H1 (cell line): ENCODE measurements at regions not wholly inside any gene's neighbourhood (a gene's known extent, or its start where the extent isn't known, plus 50 kb on each side); places are given as distances from the start of the nearest gene placed in this dataset.

ENCODE experiments used
- CTCF ChIA-PET: fragments of 300-600 bp; sonication (Branson Sonifier 250); formaldehyde crosslinking; loops from one replicate; lab custom pipeline; 2021; ENCODE audit not compliant: partially characterized antibody; lab: Charles Lee
- POLR2A ChIA-PET: fragments of 300-600 bp; sonication (Branson Sonifier 250); formaldehyde crosslinking; loops from one replicate; lab custom pipeline; 2021; ENCODE audit warnings: inconsistent platforms; ENCODE audit not compliant: partially characterized antibody; lab: Charles Lee
- DNase-seq, 2 experiments: peaks; one replicate each; pipeline versions ENCODE4 v3.0.0 to v3.0.0-alpha.2; 2010 to 2022; ENCODE audit warnings: low spot score in 2 of 2, low read depth in 1 of 2, mixed read lengths in 1 of 2
- FAIRE-seq: peaks from 2 replicates; lab custom pipeline; 2011; peaks lifted over from hg19 to GRCh38; lab: Jason Lieb, UNC
- H2AFZ ChIP-seq: 2 replicates; pipeline ENCODE4 v1.8.1; 2012; ENCODE audit warnings: low read length, inconsistent platforms
- H2AK5ac ChIP-seq: 2 replicates; pipeline ENCODE4 v1.6.1; 2013; ENCODE audit warnings: low read depth, low read length
- H2BK120ac ChIP-seq: replicated peaks from 2 replicates; pipeline ENCODE3; 2013; ENCODE audit warnings: low read depth, low read length, inconsistent platforms
- H2BK12ac ChIP-seq: 2 replicates; pipeline ENCODE4 v1.6.1; 2013; ENCODE audit warnings: low read depth, low read length
- H2BK15ac ChIP-seq: 2 replicates; pipeline ENCODE4 v1.6.1; 2013; ENCODE audit warnings: low read length
- H2BK20ac ChIP-seq: 2 replicates; pipeline ENCODE4 v1.6.1; 2013; ENCODE audit warnings: low read length
- H2BK5ac ChIP-seq: 2 replicates; pipeline ENCODE4 v1.6.1; 2013; ENCODE audit warnings: low read depth, low read length
- H3K14ac ChIP-seq: 2 replicates; pipeline ENCODE4 v1.6.1; 2013; ENCODE audit warnings: inconsistent platforms; ENCODE audit not compliant: insufficient read length
- H3K18ac ChIP-seq: 2 replicates; pipeline ENCODE4 v1.6.1; 2013; ENCODE audit warnings: low read length; ENCODE audit errors: extremely low read depth
- H3K23ac ChIP-seq: 2 replicates; pipeline ENCODE4 v1.6.1; 2013; ENCODE audit warnings: inconsistent platforms; ENCODE audit not compliant: insufficient read length
- H3K23me2 ChIP-seq: 2 replicates; pipeline ENCODE4 v1.6.1; 2013; ENCODE audit warnings: low read depth, low read length
- H3K27ac ChIP-seq: 2 replicates; pipeline ENCODE4 v1.6.1; 2011; ENCODE audit warnings: low read depth, low read length, inconsistent platforms
- H3K27me3 ChIP-seq, 4 experiments: replicated peaks in 1 of 4; 1 replicate in 1 of 4; 2 replicates in 3 of 4; pipeline versions ENCODE4 v1.6.1 to v1.8.1; 2011 to 2013; ENCODE audit warnings: low read length in 3 of 4, mild to moderate bottlenecking in 3 of 4, inconsistent platforms in 2 of 4, mixed read lengths in 2 of 4, moderate library complexity in 1 of 4; ENCODE audit not compliant: control insufficient read depth in 3 of 4, insufficient read depth in 3 of 4; ENCODE audit errors: extremely low read depth in 1 of 4
- H3K36me3 ChIP-seq, 4 experiments: 2 replicates each; pipeline versions ENCODE4 v1.6.1 to v1.8.1; 2011 to 2013; ENCODE audit warnings: mild to moderate bottlenecking in 4 of 4, low read length in 3 of 4, moderate library complexity in 2 of 4, control low read depth in 1 of 4, inconsistent platforms in 1 of 4; ENCODE audit not compliant: insufficient read depth in 4 of 4, control insufficient read depth in 2 of 4
- H3K4ac ChIP-seq: replicated peaks from 2 replicates; pipeline ENCODE3; 2013; ENCODE audit warnings: low read length, low read depth, mixed read lengths, inconsistent platforms; ENCODE audit not compliant: insufficient read length
- H3K4me1 ChIP-seq, 4 experiments: replicated peaks in 1 of 4; 1 replicate in 1 of 4; 2 replicates in 3 of 4; pipeline versions ENCODE4 v1.6.1 to v1.8.1; 2011 to 2013; ENCODE audit warnings: low read length in 3 of 4, inconsistent platforms in 2 of 4, mixed read lengths in 1 of 4; ENCODE audit not compliant: insufficient read depth in 4 of 4, control insufficient read depth in 3 of 4
- H3K4me2 ChIP-seq, 2 experiments: 2 replicates each; pipeline versions ENCODE4 v1.6.1 to v1.8.1; 2011 to 2013; ENCODE audit warnings: low read depth in 2 of 2, low read length in 2 of 2, control low read depth in 1 of 2, inconsistent platforms in 1 of 2, mild to moderate bottlenecking in 1 of 2; ENCODE audit not compliant: insufficient read depth in 1 of 2
- H3K4me3 ChIP-seq, 4 experiments: fragments of 200-600, 300-600 bp in 1 of 4; sonication (generic), shearing (Covaris generic), sonication (Bioruptor Twin) in 1 of 4; 2 replicates each; pipeline versions ENCODE4 v1.5.1 to v1.8.1; 2011 to 2016; ENCODE audit warnings: low read length in 4 of 4, low read depth in 3 of 4, control low read depth in 2 of 4, inconsistent platforms in 2 of 4, mild to moderate bottlenecking in 2 of 4, mixed read lengths in 1 of 4, moderate library complexity in 1 of 4; ENCODE audit not compliant: insufficient read depth in 2 of 4; ENCODE audit errors: extremely low read depth in 1 of 4
- H3K56ac ChIP-seq: replicated peaks from 2 replicates; pipeline ENCODE3; 2013; ENCODE audit warnings: low read depth, mild to moderate bottlenecking, mixed read lengths, low read length, inconsistent platforms; ENCODE audit not compliant: insufficient read length
- H3K79me1 ChIP-seq: 2 replicates; pipeline ENCODE4 v1.6.1; 2013; ENCODE audit warnings: low read depth, low read length, control low read depth
- H3K79me2 ChIP-seq, 2 experiments: 2 replicates each; pipeline versions ENCODE4 v1.6.1 to v1.8.1; 2012 to 2013; ENCODE audit warnings: low read length in 2 of 2, mild to moderate bottlenecking in 2 of 2, inconsistent platforms in 1 of 2; ENCODE audit not compliant: insufficient read depth in 2 of 2, control insufficient read depth in 1 of 2
- H3K9ac ChIP-seq, 4 experiments: replicated peaks in 1 of 4; 1 replicate in 1 of 4; 2 replicates in 3 of 4; pipeline versions ENCODE4 v1.6.1 to v1.8.1; 2011 to 2013; ENCODE audit warnings: low read depth in 3 of 4, low read length in 3 of 4, control low read depth in 2 of 4, mild to moderate bottlenecking in 2 of 4, moderate library complexity in 2 of 4, inconsistent platforms in 1 of 4; ENCODE audit errors: extremely low read depth in 1 of 4
- H3K9me3 ChIP-seq, 2 experiments: 2 replicates each; pipeline versions ENCODE4 v1.6.1 to v1.8.1; 2012 to 2013; ENCODE audit warnings: mild to moderate bottlenecking in 2 of 2, moderate library complexity in 2 of 2, control low read depth in 1 of 2, inconsistent platforms in 1 of 2, low read depth in 1 of 2, low read length in 1 of 2, mixed read lengths in 1 of 2; ENCODE audit not compliant: insufficient read depth in 2 of 2
- H4K20me1 ChIP-seq, 2 experiments: replicated peaks in 1 of 2; 2 replicates each; pipeline versions ENCODE3 to v1.8.1; 2011 to 2013; ENCODE audit warnings: inconsistent platforms in 2 of 2, low read length in 2 of 2, mild to moderate bottlenecking in 1 of 2; ENCODE audit not compliant: insufficient read depth in 2 of 2, control insufficient read depth in 1 of 2
- H4K5ac ChIP-seq: 2 replicates; pipeline ENCODE4 v1.6.1; 2013; ENCODE audit warnings: low read length, low read depth, mixed read lengths, inconsistent platforms; ENCODE audit not compliant: insufficient read length
- H4K8ac ChIP-seq: 2 replicates; pipeline ENCODE4 v1.8.0; 2013; ENCODE audit warnings: mild to moderate bottlenecking, moderate library complexity, low read length, inconsistent platforms; ENCODE audit not compliant: insufficient read depth; ENCODE audit errors: extremely low read depth
- H4K91ac ChIP-seq: replicated peaks from 2 replicates; pipeline ENCODE3; 2013; ENCODE audit warnings: low read length, mixed read lengths, inconsistent platforms; ENCODE audit not compliant: insufficient read length
- CHD2 ChIP-seq: IDR thresholded peaks from 2 replicates; pipeline ENCODE4 v1.6.1; 2012; ENCODE audit warnings: low read length, improper control_type of control experiment
- JUND ChIP-seq: IDR thresholded peaks from 2 replicates; pipeline ENCODE4 v1.6.1; 2011; ENCODE audit warnings: mild to moderate bottlenecking, improper control_type of control experiment, low read length
- MAFK ChIP-seq: IDR thresholded peaks from 2 replicates; pipeline ENCODE4 v1.6.1; 2012; ENCODE audit warnings: low read depth, mild to moderate bottlenecking, improper control_type of control experiment, low read length
- POLR2A ChIP-seq, 2 experiments: IDR thresholded peaks; 1 replicate in 1 of 2; 2 replicates in 1 of 2; pipeline ENCODE4 v1.6.1; 2011; ENCODE audit warnings: low read depth in 2 of 2, low read length in 2 of 2, mild to moderate bottlenecking in 2 of 2; ENCODE audit errors: control extremely low read depth in 1 of 2
- RXRA ChIP-seq: IDR thresholded peaks from 2 replicates; pipeline ENCODE4 v1.6.1; 2011; ENCODE audit warnings: low read depth, mild to moderate bottlenecking, low read length, moderate library complexity; ENCODE audit not compliant: insufficient read depth
- SAP30 ChIP-seq: fragments of 300-600 bp; sonication (generic); IDR thresholded peaks from 2 replicates; pipeline ENCODE4 v1.7.1; 2012; ENCODE audit warnings: low read length, moderate library complexity, mild to moderate bottlenecking, inconsistent platforms; ENCODE audit not compliant: insufficient read depth, insufficient replicate concordance
- SP1 ChIP-seq: IDR thresholded peaks from 2 replicates; pipeline ENCODE4 v1.6.1; 2011; ENCODE audit warnings: low read depth, low read length
- SP4 ChIP-seq: IDR thresholded peaks from 2 replicates; pipeline ENCODE4 v1.6.1; 2012; ENCODE audit warnings: low read length, inconsistent platforms
- SUZ12 ChIP-seq: fragments of 200-600 bp; sonication (generic); IDR thresholded peaks from 2 replicates; pipeline ENCODE4 v1.6.1; 2012; ENCODE audit warnings: mild to moderate bottlenecking, inconsistent platforms, low read length, moderate library complexity, mixed read lengths
- TCF12 ChIP-seq: IDR thresholded peaks from 2 replicates; pipeline ENCODE4 v1.6.1; 2011; ENCODE audit warnings: low read depth, mild to moderate bottlenecking, low read length
- WGBS, 2 experiments: shearing (Covaris generic) in 1 of 2; methylation state at CpG; one replicate each; pipeline versions ENCODE4 v1.1.6 to v1.1.7; 2013 to 2015; ENCODE audit warnings: low lambda C conversion rate in 2 of 2, mixed read lengths in 2 of 2, inconsistent platforms in 1 of 2, low coverage in 1 of 2, missing lambda C conversion rate in 1 of 2; ENCODE audit not compliant: insufficient replicate concordance in 2 of 2, insufficient coverage in 1 of 2, insufficient read length in 1 of 2; ENCODE audit errors: extremely low coverage in 1 of 2, missing lambda C conversion rate in 1 of 2; 5-methylcytosine and 5-hydroxymethylcytosine counted together

DNA sequence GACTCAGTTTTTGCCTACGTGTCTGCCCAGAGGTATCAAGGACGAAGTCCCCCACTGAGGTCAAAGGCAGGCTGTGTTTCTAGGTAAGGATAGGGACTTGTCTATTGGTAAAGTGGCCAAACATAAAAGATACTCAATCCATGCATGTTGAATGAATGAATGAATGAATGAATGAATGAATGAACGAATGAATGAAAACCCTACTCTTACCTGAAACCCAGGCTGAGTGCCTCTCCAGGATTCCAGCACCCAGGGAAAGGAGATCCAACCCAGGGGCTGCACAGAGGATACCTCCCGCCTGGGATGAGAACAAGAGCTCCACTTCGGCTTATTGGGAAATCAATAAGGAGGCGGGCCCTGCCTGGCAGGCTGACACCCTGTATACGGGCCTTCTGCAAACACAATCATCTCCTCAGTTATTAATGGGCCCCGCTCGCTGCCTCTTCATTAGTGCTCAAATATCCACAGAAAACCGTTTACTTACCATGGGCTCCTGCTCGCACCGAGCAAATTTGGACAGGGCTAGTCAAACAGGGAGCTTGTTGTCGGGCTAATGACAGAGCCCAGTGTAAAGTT is 177.4 kb downstream of the BUD13 start:
- H3K27me3 ChIP-seq, result no peaks in the 10 kb centered on the region; a peak in 2 of 7 replicates
- no peak overlapping the region for H2BK120ac ChIP-seq
- H3K18ac ChIP-seq, result no peak overlapping the region
- no peak overlapping the region for H4K91ac ChIP-seq
- ChIA-PET POLR2A (interaction anchor here (1.5 kb wide), 1 partner anchor 12 kb away, joined by 3 read pairs; no protein-coding TSS in a partner anchor), CTCF (interaction anchor here (0.6 to 2.0 kb wide), 8 partner anchors 9 to 82 kb away, joined by 3 to 8 read pairs (median 4); no protein-coding TSS in a partner anchor)
- no peak overlapping the region for H4K5ac ChIP-seq
- 91% methylated on average over 12 of the region's 13 CpGs; no CpG with 5 or more reads in 1 of the 2 experiments for WGBS, 2 experiments
- H2BK20ac ChIP-seq, result no peak overlapping the region
- no peak overlapping the region for H3K23ac ChIP-seq
- H3K4me1 ChIP-seq, result no peaks in the 10 kb centered on the region
- no peaks in the 10 kb centered on the region for H3K79me2 ChIP-seq
- no peak overlapping the region; the same call in 1 of the 2 replicates for H2BK12ac ChIP-seq
- H2AK5ac ChIP-seq, result no peak overlapping the region
- no peak overlapping the region for H3K4ac ChIP-seq
- no peak overlapping the region for H3K56ac ChIP-seq
- no peak overlapping the region for H2BK15ac ChIP-seq
- H3K27ac ChIP-seq, result no peak overlapping the region
- no peaks in the 10 kb centered on the region for H3K36me3 ChIP-seq
- H3K79me1 ChIP-seq, result no peaks in the 10 kb centered on the region
- no peak overlapping the region for H3K14ac ChIP-seq
- no peak overlapping the region for H4K8ac ChIP-seq
- FAIRE-seq, result no peak
- DNase-seq, result no peak
- H2BK5ac ChIP-seq, result no peak overlapping the region
- no peak overlapping the region for H3K4me3 ChIP-seq
- no peak overlapping the region for H2AFZ ChIP-seq
- peaks cover 0 to 3% of the 10 kb centered on the region in 2 experiments for H4K20me1 ChIP-seq
- H3K4me2 ChIP-seq, result no peak overlapping the region
- no peaks in the 10 kb centered on the region for H3K9me3 ChIP-seq
- no peak overlapping the region for H3K9ac ChIP-seq
- no peak for TF ChIP-seq SAP30
- TF ChIP-seq CHD2, result no peak
- no peak for TF ChIP-seq SUZ12
- no peak for TF ChIP-seq MAFK
- TF ChIP-seq SP4, result no peak
- no peak for TF ChIP-seq POLR2A (IDR thresholded peaks at IDR 0.05; ENCODE audit: control extremely low read depth in 1 of 2, low read depth in 2 of 2, low read length in 2 of 2)
- no peak for TF ChIP-seq RXRA
- no peak for TF ChIP-seq JUND
- TF ChIP-seq SP1, result no peak
- no peak for TF ChIP-seq TCF12
- H3K23me2 ChIP-seq, result no peaks in the 10 kb centered on the region
